HTR-8/SVneo (cell line): ENCODE measurements at regions not wholly inside any gene's neighbourhood (a gene's known extent, or its start where the extent isn't known, plus 50 kb on each side); places are given as distances from the start of the nearest gene placed in this dataset.
"Not testable (repeated sequence)": the region's sequence is repeated elsewhere in the genome, so short reads cannot be mapped to it uniquely, and the experiment has no call there.

Experiments
- DNase-seq: peaks from one replicate; pipeline ENCODE4 v3.0.0; 2011; ENCODE audit warnings: low spot score, mixed read lengths; ENCODE audit not compliant: insufficient read length
- FAIRE-seq: peaks from 2 replicates; lab custom pipeline; 2011; peaks lifted over from hg19 to GRCh38; lab: Jason Lieb, UNC

- DNase-seq, result peak; percentile 40
These were observed 53.0 kb upstream of the TNKS2 start for GRCh38 chr10:91745090-91745831.

GRCh38 chr10:91743465-91743864 lies 54.8 kb upstream of the TNKS2 start:
- no peak for FAIRE-seq
- DNase-seq, result no peak

More at GRCh38 chr10:91745090-91745831, 53.0 kb upstream of the TNKS2 start:
- FAIRE-seq, result peak; percentile 86

- DNase-seq (no peak), FAIRE-seq (no peak)
These were observed 56.0 kb upstream of the TNKS2 start for GRCh38 chr10:91742229-91742628.

GRCh38 chr10:91741356-91741755 lies 56.9 kb upstream of the TNKS2 start:
- FAIRE-seq, result no peak
- no peak for DNase-seq

GRCh38 chr10:91740353-91740924 lies 57.8 kb upstream of the TNKS2 start:
- FAIRE-seq (no peak), DNase-seq (no peak)

- FAIRE-seq, DNase-seq: not testable (repeated sequence)
These were observed 66.0 kb upstream of the TNKS2 start for GRCh38 chr10:91732265-91732664.

- FAIRE-seq, DNase-seq: not testable (repeated sequence)
These were observed 68.9 kb upstream of the TNKS2 start for GRCh38 chr10:91729339-91729738.

- FAIRE-seq (no peak), DNase-seq (no peak)
These were observed 71.9 kb upstream of the TNKS2 start for GRCh38 chr10:91726355-91726754.

- FAIRE-seq (no peak), DNase-seq (no peak)
These were observed 73.3 kb upstream of the TNKS2 start for GRCh38 chr10:91724933-91725332.

GRCh38 chr10:91713461-91714072 lies 80.7 kb upstream of the PPP1R3C start:
- DNase-seq (no peak), FAIRE-seq (no peak)

GRCh38 chr10:91711885-91712680 lies 79.2 kb upstream of the PPP1R3C start:
- FAIRE-seq, result no peak
- DNase-seq, result no peak

GRCh38 chr10:91709394-91709798 lies 76.5 kb upstream of the PPP1R3C start:
- FAIRE-seq, result no peak
- DNase-seq, result no peak

- no peak for DNase-seq
- FAIRE-seq, result no peak
These were observed 75.4 kb upstream of the PPP1R3C start for GRCh38 chr10:91708174-91708861.

- DNase-seq, result no peak
- FAIRE-seq, result no peak
These were observed 74.4 kb upstream of the PPP1R3C start for GRCh38 chr10:91707236-91707635.

- no peak for FAIRE-seq
- DNase-seq, result no peak
These were observed 73.2 kb upstream of the PPP1R3C start for GRCh38 chr10:91705948-91706670.

- no peak for DNase-seq
- FAIRE-seq, result no peak
These were observed 69.7 kb upstream of the PPP1R3C start for GRCh38 chr10:91702620-91703019.

- no peak for FAIRE-seq
- no peak for DNase-seq
These were observed 68.0 kb upstream of the PPP1R3C start for GRCh38 chr10:91700788-91701444.

GRCh38 chr10:91700273-91700672 lies 67.4 kb upstream of the PPP1R3C start:
- FAIRE-seq (no peak), DNase-seq (no peak)

GRCh38 chr10:91698258-91698657 lies 65.4 kb upstream of the PPP1R3C start:
- DNase-seq (no peak), FAIRE-seq (no peak)
